Naive thymus-derived CD4-positive, alpha-beta T cell (primary cell): ENCODE measurements at regions not wholly inside any gene's neighbourhood (a gene's known extent, or its start where the extent isn't known, plus 50 kb on each side); places are given as distances from the start of the nearest gene placed in this dataset.

Source experiments
- ATAC-seq: fragments of 150-1000 bp; cut with Tn5 transposase; 2 replicates; pipeline ENCODE4 v1.10.0; 2021; ENCODE audit warnings: mild to moderate bottlenecking, moderate library complexity
- CTCF ChIA-PET: fragments of 350-600 bp; sonication (Branson Sonifier 250); formaldehyde crosslinking; loops from one replicate; lab custom pipeline; 2021; ENCODE audit warnings: antibody characterized with exemption; lab: Charles Lee
- POLR2A ChIA-PET: fragments of 350-600 bp; sonication (Branson Sonifier 250); formaldehyde crosslinking; loops from one replicate; lab custom pipeline; 2021; ENCODE audit warnings: antibody characterized with exemption, inconsistent platforms; lab: Charles Lee
- DNase-seq, 9 donors: peaks; one replicate each; pipeline versions ENCODE4 v3.0.0 to v3.0.0-alpha.2; 2020 to 2022; ENCODE audit warnings: mixed read lengths in 1 of 9
- H3K27ac ChIP-seq: one replicate; pipeline ENCODE4 v1.7.0; 2013; ENCODE audit warnings: mild to moderate bottlenecking, low read depth, low read length, moderate library complexity
- H3K27me3 ChIP-seq, 2 donors: one replicate each; pipeline ENCODE4 v1.7.0; 2013; ENCODE audit warnings: low read length in 2 of 2, mild to moderate bottlenecking in 2 of 2, moderate library complexity in 2 of 2; ENCODE audit not compliant: control insufficient read depth in 2 of 2, insufficient read depth in 2 of 2
- H3K36me3 ChIP-seq, 3 experiments: 1 replicate in 2 of 3; 2 replicates in 1 of 3; pipeline ENCODE4 v1.7.0; 2013; ENCODE audit warnings: low read length in 3 of 3, mild to moderate bottlenecking in 3 of 3, moderate library complexity in 1 of 3; ENCODE audit not compliant: insufficient read depth in 3 of 3, control insufficient read depth in 2 of 3
- H3K4me1 ChIP-seq, 2 donors: one replicate each; pipeline ENCODE4 v1.7.0; 2013; ENCODE audit warnings: low read length in 2 of 2, mild to moderate bottlenecking in 2 of 2, moderate library complexity in 1 of 2; ENCODE audit not compliant: control insufficient read depth in 2 of 2, insufficient read depth in 2 of 2
- H3K4me3 ChIP-seq: 2 replicates; pipeline ENCODE4 v1.7.0; 2013; ENCODE audit warnings: mild to moderate bottlenecking, low read length
- H3K9me3 ChIP-seq, 3 experiments: 1 replicate in 2 of 3; 2 replicates in 1 of 3; pipeline ENCODE4 v1.7.0; 2013; ENCODE audit warnings: low read length in 3 of 3; ENCODE audit not compliant: control insufficient read depth in 2 of 3
- H3K27ac Mint-ChIP-seq, 9 donors: one replicate each; pipeline ENCODE4 v1.8.0; 2020 to 2022; ENCODE audit warnings: mixed read lengths in 9 of 9, mild to moderate bottlenecking in 8 of 9, moderate library complexity in 5 of 9, inconsistent platforms in 2 of 9
- H3K27me3 Mint-ChIP-seq, 5 donors: one replicate each; pipeline ENCODE4 v1.8.0; 2021 to 2022; ENCODE audit warnings: mixed read lengths in 5 of 5, mild to moderate bottlenecking in 1 of 5
- H3K36me3 Mint-ChIP-seq, 5 donors: one replicate each; pipeline ENCODE4 v1.8.0; 2020 to 2022; ENCODE audit warnings: mixed read lengths in 5 of 5, mild to moderate bottlenecking in 3 of 5, inconsistent platforms in 1 of 5
- H3K4me1 Mint-ChIP-seq, 7 donors: one replicate each; pipeline ENCODE4 v1.8.0; 2020 to 2022; ENCODE audit warnings: mixed read lengths in 7 of 7, mild to moderate bottlenecking in 3 of 7, inconsistent platforms in 1 of 7
- H3K4me3 Mint-ChIP-seq, 10 donors: one replicate each; pipeline ENCODE4 v1.8.0; 2020 to 2022; ENCODE audit warnings: mild to moderate bottlenecking in 10 of 10, mixed read lengths in 10 of 10, moderate library complexity in 6 of 10, inconsistent platforms in 2 of 10
- H3K9me3 Mint-ChIP-seq, 11 donors: one replicate each; pipeline ENCODE4 v1.8.0; 2020 to 2022; ENCODE audit warnings: mixed read lengths in 11 of 11, mild to moderate bottlenecking in 4 of 11, inconsistent platforms in 1 of 11, moderate library complexity in 1 of 11
- intact Hi-C, 2 donors: fragments of 100-400 bp; cut with micrococcal nuclease; formaldehyde crosslinking; loops; one replicate each; pipeline ENCODE4 v1.15.1; 2023

DNA sequence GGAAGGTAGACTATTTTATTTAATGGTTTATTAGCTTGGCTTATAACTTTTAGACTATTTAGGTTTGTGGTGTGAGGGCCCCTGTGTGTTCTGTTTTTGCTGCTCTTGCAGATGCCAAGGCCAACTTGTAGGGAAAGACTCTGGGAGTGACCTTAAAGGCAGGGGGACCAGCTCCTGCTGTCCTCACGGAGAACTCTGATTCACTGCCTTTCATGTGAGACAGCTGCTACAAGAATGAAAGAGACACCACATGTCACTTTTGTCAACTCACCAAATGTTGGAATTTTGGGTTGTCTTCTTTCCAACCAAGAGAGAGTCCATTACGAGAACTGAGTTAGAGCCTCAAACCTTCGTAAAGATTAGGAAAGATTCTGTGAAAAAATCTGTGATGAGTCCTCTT is 258.3 kb upstream of the ADAMTSL1 start:
- Histone ChIP-seq H3K36me3 (no peaks in the 10 kb centered on the region), H3K4me3 (no peak overlapping the region), H3K9me3 (no peaks in the 10 kb centered on the region), H3K4me1 (no peaks in the 10 kb centered on the region), H3K27ac (no peak overlapping the region), H3K27me3 (no peaks in the 10 kb centered on the region)
- DNase-seq (no peak), ATAC-seq (no peak)
- no peaks in the 10 kb centered on the region for H3K36me3 Mint-ChIP-seq
- ChIA-PET POLR2A (no interaction called here), CTCF (no interaction called here)
- peaks cover 0 to 5% (median 0%) of the 10 kb centered on the region in 11 donors for H3K9me3 Mint-ChIP-seq
- no peak overlapping the region for H3K27ac Mint-ChIP-seq
- H3K27me3 Mint-ChIP-seq = peaks cover 0 to 4% (median 0%) of the 10 kb centered on the region in 5 donors
- H3K4me1 Mint-ChIP-seq = no peaks in the 10 kb centered on the region
- intact Hi-C loops = no loop called here
- H3K4me3 Mint-ChIP-seq = no peak overlapping the region

DNA sequence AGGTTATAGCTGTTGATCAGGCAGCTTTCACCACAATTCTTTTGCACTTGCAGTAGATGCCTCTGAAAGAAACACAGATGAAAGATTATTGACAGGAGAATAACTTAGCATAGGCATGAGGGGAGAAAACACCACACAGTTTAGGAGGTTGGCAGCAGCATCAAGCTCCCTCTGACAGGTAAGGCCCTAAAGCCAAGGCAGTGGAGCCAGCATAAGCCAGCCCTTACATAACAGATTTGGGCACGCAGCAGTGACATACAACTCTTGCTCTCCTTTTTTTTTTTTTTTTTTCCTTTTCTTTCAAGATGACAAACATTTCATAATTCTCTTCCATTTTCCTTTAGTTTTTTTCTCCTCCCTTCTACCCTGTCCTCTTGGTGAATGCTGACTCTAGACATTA is 257.6 kb upstream of the ADAMTSL1 start:
- H3K9me3 Mint-ChIP-seq = peaks cover 0 to 5% (median 0%) of the 10 kb centered on the region in 11 donors
- no peaks in the 10 kb centered on the region for H3K36me3 ChIP-seq
- POLR2A ChIA-PET = no interaction called here
- no peaks in the 10 kb centered on the region for H3K9me3 ChIP-seq
- no peak overlapping the region for H3K27ac Mint-ChIP-seq
- no peak overlapping the region for H3K27ac ChIP-seq
- H3K4me1 ChIP-seq = no peaks in the 10 kb centered on the region
- H3K27me3 ChIP-seq = no peaks in the 10 kb centered on the region
- DNase-seq = no peak
- H3K36me3 Mint-ChIP-seq = no peaks in the 10 kb centered on the region
- no peak for ATAC-seq
- CTCF ChIA-PET = no interaction called here
- H3K4me3 ChIP-seq = no peak overlapping the region
- H3K4me3 Mint-ChIP-seq = no peak overlapping the region
- H3K27me3 Mint-ChIP-seq = peaks cover 0 to 4% (median 0%) of the 10 kb centered on the region in 5 donors
- H3K4me1 Mint-ChIP-seq = no peaks in the 10 kb centered on the region
- intact Hi-C loops = no loop called here

- ATAC-seq = no peak
- Histone ChIP-seq H3K4me1 (no peaks in the 10 kb centered on the region), H3K4me3 (no peak overlapping the region), H3K9me3 (no peaks in the 10 kb centered on the region), H3K27ac (no peak overlapping the region), H3K27me3 (no peaks in the 10 kb centered on the region), H3K36me3 (no peaks in the 10 kb centered on the region)
- Mint-ChIP-seq H3K27ac (no peak overlapping the region), H3K27me3 (peaks cover 0 to 21% (median 21%) of the 10 kb centered on the region in 5 donors), H3K4me3 (no peak overlapping the region), H3K9me3 (peaks cover 0 to 8% (median 0%) of the 10 kb centered on the region in 11 donors), H3K4me1 (no peaks in the 10 kb centered on the region), H3K36me3 (no peaks in the 10 kb centered on the region)
- POLR2A ChIA-PET = no interaction called here
- DNase-seq = no peak
- CTCF ChIA-PET = no interaction called here
- intact Hi-C loops = no loop called here
Observed at GRCh38 chr9:18228101-18228500, 245.9 kb upstream of the ADAMTSL1 start.

GRCh38 chr9:18229992-18230676 is 243.8 kb upstream of the ADAMTSL1 start:
- Histone ChIP-seq H3K9me3 (no peaks in the 10 kb centered on the region), H3K36me3 (no peaks in the 10 kb centered on the region), H3K4me3 (no peak overlapping the region), H3K4me1 (no peaks in the 10 kb centered on the region), H3K27ac (no peak overlapping the region), H3K27me3 (no peaks in the 10 kb centered on the region)
- H3K4me1 Mint-ChIP-seq = no peaks in the 10 kb centered on the region
- POLR2A ChIA-PET = no interaction called here
- peaks cover 0 to 26% (median 13%) of the 10 kb centered on the region in 5 donors for H3K27me3 Mint-ChIP-seq
- H3K36me3 Mint-ChIP-seq = no peaks in the 10 kb centered on the region
- intact Hi-C loops = no loop called here
- DNase-seq (no peak), ATAC-seq (no peak)
- CTCF ChIA-PET = no interaction called here
- peaks cover 0 to 8% (median 0%) of the 10 kb centered on the region in 11 donors for H3K9me3 Mint-ChIP-seq
- no peak overlapping the region for H3K4me3 Mint-ChIP-seq
- no peak overlapping the region for H3K27ac Mint-ChIP-seq

DNA sequence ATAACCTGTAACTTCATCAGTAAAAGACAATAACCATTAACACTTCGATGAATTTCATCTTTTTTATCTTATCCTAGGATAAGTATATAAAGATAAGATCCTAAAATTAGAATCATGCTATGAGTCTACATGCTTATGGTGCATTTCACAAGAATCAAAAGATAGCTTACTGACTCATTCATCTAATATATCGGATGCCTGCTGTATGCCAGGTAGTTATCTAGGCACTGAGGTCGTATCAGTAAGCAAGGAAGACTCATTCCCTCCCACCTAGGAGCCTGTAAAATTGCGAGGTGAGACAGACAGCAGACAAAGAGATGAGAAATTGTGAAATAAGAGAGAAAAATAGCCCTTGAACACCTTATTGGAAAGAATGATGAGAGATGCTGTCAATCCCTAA is 240.6 kb upstream of the ADAMTSL1 start:
- H3K4me3 ChIP-seq = no peak overlapping the region
- intact Hi-C loops = no loop called here
- no peak overlapping the region for H3K27ac ChIP-seq
- no peaks in the 10 kb centered on the region for H3K27me3 ChIP-seq
- no peaks in the 10 kb centered on the region for H3K36me3 Mint-ChIP-seq
- H3K36me3 ChIP-seq = no peaks in the 10 kb centered on the region
- H3K9me3 Mint-ChIP-seq = peaks cover 0 to 8% (median 0%) of the 10 kb centered on the region in 11 donors
- H3K27ac Mint-ChIP-seq = no peak overlapping the region
- ChIA-PET POLR2A (no interaction called here), CTCF (no interaction called here)
- ATAC-seq (no peak), DNase-seq (no peak)
- no peaks in the 10 kb centered on the region for H3K9me3 ChIP-seq
- H3K4me1 ChIP-seq = no peaks in the 10 kb centered on the region
- H3K27me3 Mint-ChIP-seq = peaks cover 0 to 29% (median 16%) of the 10 kb centered on the region in 5 donors
- no peaks in the 10 kb centered on the region for H3K4me1 Mint-ChIP-seq
- H3K4me3 Mint-ChIP-seq = no peak overlapping the region

DNA sequence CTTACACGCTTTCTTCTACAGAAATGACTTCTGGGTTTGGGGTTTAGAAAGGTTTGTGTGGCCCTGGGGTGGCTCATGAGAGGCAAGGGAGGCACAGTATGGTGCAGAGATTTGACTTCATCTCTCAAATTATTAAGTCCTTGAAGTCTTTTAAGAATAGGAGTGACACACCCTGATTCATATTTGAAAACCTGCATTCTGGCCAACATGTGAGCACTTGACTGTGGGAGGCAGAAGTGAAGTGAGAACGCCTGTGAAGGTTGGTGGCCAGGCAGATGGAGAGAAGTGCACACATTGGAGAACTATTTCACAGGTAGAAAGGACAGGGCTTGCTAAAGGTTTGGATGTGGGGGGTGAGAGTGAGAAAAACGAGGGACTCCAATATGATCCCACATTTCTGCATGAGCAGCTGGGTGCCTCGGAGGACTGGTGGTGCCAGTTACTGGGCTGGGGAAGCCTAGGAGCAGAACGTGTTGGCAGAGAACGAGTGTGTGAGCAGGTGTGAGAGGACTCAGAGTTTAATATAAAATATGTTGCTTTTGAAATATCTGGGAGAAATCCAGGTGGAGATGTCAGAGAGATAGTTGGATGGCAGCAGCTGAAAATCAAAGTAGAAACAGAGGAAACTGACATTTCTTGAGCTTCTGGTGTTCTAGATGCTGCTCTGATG is 240.0 kb upstream of the ADAMTSL1 start:
- no peak overlapping the region for H3K4me3 ChIP-seq
- H3K9me3 ChIP-seq = no peaks in the 10 kb centered on the region
- H3K36me3 ChIP-seq = no peaks in the 10 kb centered on the region
- no peaks in the 10 kb centered on the region for H3K4me1 ChIP-seq
- ChIA-PET POLR2A (no interaction called here), CTCF (no interaction called here)
- intact Hi-C loops = no loop called here
- H3K9me3 Mint-ChIP-seq = peaks cover 0 to 8% (median 0%) of the 10 kb centered on the region in 11 donors
- H3K36me3 Mint-ChIP-seq = no peaks in the 10 kb centered on the region
- DNase-seq (no peak), ATAC-seq (no peak)
- peaks cover 0 to 31% (median 16%) of the 10 kb centered on the region in 5 donors for H3K27me3 Mint-ChIP-seq
- H3K27me3 ChIP-seq = no peaks in the 10 kb centered on the region
- no peak overlapping the region for H3K27ac Mint-ChIP-seq
- no peak overlapping the region for H3K4me3 Mint-ChIP-seq
- no peaks in the 10 kb centered on the region for H3K4me1 Mint-ChIP-seq
- H3K27ac ChIP-seq = no peak overlapping the region
